ENCODE measurements at regions not wholly inside any gene's neighbourhood (a gene's known extent, or its start where the extent isn't known, plus 50 kb on each side); places are given as distances from the start of the nearest gene placed in this dataset.

DNA sequence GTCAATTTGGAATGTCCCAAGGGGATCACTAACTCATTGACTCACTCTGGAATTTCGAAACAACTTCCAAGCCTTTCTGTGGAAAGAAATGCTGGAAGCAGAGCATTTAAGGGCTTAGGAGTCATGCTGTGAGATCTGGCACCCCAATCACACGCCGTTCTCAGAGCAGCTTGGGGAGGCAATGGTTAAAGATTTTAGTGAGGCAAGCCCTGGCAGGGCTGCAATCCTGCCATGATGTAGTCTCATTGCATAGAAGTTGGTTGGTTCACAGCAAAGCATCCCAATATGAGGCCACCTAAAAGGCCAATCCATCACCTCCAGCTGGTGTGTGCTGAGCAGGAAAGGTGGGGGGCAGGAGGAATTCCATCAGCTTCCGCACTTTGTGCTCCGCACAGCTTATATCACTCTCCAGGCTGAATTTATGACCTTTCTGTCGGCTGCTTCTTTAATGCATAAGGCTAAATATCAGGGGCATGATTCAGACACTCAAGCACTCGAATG is 1043.9 kb upstream of the POU3F3 start:
- Histone ChIP-seq H3K27ac (no peak overlapping the region), H3K4me1 (no peaks in the 10 kb centered on the region), H3K9me3 (no peaks in the 10 kb centered on the region), H3K27me3 (no peaks in the 10 kb centered on the region), H3K4me3 (no peak overlapping the region), H3K36me3 (no peaks in the 10 kb centered on the region)
- DNase-seq (ENCODE audit: low spot score in 2 of 2), result no peak
- intact Hi-C loops (cut with DNase I; ENCODE audit: low total_unique reads), result no loop called here
- no peak for TF ChIP-seq POLR2AphosphoS5 (IDR thresholded peaks at IDR 0.05)

- Histone ChIP-seq H3K4me1 (no peaks in the 10 kb centered on the region), H3K27me3 (no peaks in the 10 kb centered on the region), H3K9me3 (no peaks in the 10 kb centered on the region), H3K4me3 (no peak overlapping the region), H3K27ac (no peak overlapping the region), H3K36me3 (no peaks in the 10 kb centered on the region)
- intact Hi-C loops (cut with DNase I; ENCODE audit: low total_unique reads), result no loop called here
- DNase-seq (ENCODE audit: low spot score in 2 of 2), result no peak
- TF ChIP-seq POLR2A (IDR thresholded peaks at IDR 0.05) (no peak), POLR2AphosphoS5 (IDR thresholded peaks at IDR 0.05) (no peak)
- TF ChIP-seq, protein P1, sequence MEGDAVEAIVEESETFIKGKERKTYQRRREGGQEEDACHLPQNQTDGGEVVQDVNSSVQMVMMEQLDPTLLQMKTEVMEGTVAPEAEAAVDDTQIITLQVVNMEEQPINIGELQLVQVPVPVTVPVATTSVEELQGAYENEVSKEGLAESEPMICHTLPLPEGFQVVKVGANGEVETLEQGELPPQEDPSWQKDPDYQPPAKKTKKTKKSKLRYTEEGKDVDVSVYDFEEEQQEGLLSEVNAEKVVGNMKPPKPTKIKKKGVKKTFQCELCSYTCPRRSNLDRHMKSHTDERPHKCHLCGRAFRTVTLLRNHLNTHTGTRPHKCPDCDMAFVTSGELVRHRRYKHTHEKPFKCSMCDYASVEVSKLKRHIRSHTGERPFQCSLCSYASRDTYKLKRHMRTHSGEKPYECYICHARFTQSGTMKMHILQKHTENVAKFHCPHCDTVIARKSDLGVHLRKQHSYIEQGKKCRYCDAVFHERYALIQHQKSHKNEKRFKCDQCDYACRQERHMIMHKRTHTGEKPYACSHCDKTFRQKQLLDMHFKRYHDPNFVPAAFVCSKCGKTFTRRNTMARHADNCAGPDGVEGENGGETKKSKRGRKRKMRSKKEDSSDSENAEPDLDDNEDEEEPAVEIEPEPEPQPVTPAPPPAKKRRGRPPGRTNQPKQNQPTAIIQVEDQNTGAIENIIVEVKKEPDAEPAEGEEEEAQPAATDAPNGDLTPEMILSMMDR (IDR thresholded peaks at IDR 0.05), result no peak
Observed at GRCh38 chr2:103810875-103811274, 1043.0 kb upstream of the POU3F3 start.

GRCh38 chr2:103814016-103814415 is 1039.9 kb upstream of the POU3F3 start:
- no peak for TF ChIP-seq POLR2A (IDR thresholded peaks at IDR 0.05)
- TF ChIP-seq, protein P1 (IDR thresholded peaks at IDR 0.05), result no peak
- TF ChIP-seq POLR2AphosphoS5 (IDR thresholded peaks at IDR 0.05), result no peak
- Histone ChIP-seq H3K4me1 (no peaks in the 10 kb centered on the region), H3K27me3 (no peaks in the 10 kb centered on the region), H3K27ac (no peak overlapping the region), H3K4me3 (no peak overlapping the region), H3K36me3 (no peaks in the 10 kb centered on the region), H3K9me3 (no peaks in the 10 kb centered on the region)
- intact Hi-C loops (cut with DNase I; ENCODE audit: low total_unique reads), result no loop called here
- DNase-seq (ENCODE audit: low spot score in 2 of 2), result no peak

- Histone ChIP-seq H3K4me3 (no peak overlapping the region), H3K9me3 (no peaks in the 10 kb centered on the region), H3K4me1 (no peaks in the 10 kb centered on the region), H3K36me3 (no peaks in the 10 kb centered on the region), H3K27ac (no peak overlapping the region), H3K27me3 (no peaks in the 10 kb centered on the region)
- no peak for DNase-seq (ENCODE audit: low spot score in 2 of 2)
- intact Hi-C loops (cut with DNase I; ENCODE audit: low total_unique reads), result no loop called here
- TF ChIP-seq, protein P1 (IDR thresholded peaks at IDR 0.05), result no peak
- TF ChIP-seq POLR2A (IDR thresholded peaks at IDR 0.05) (no peak), POLR2AphosphoS5 (IDR thresholded peaks at IDR 0.05) (no peak)
Observed at GRCh38 chr2:103815731-103816130, 1038.2 kb upstream of the POU3F3 start.

GRCh38 chr2:103817746-103818145 is 1036.2 kb upstream of the POU3F3 start:
- Histone ChIP-seq H3K4me1 (no peaks in the 10 kb centered on the region), H3K27me3 (no peaks in the 10 kb centered on the region), H3K9me3 (no peaks in the 10 kb centered on the region), H3K27ac (no peak overlapping the region), H3K4me3 (no peak overlapping the region), H3K36me3 (no peaks in the 10 kb centered on the region)
- no peak for DNase-seq (ENCODE audit: low spot score in 2 of 2)
- intact Hi-C loops (cut with DNase I; ENCODE audit: low total_unique reads), result no loop called here
- TF ChIP-seq, protein P1 (IDR thresholded peaks at IDR 0.05), result no peak
- no peak for TF ChIP-seq POLR2A (IDR thresholded peaks at IDR 0.05)
- no peak for TF ChIP-seq POLR2AphosphoS5 (IDR thresholded peaks at IDR 0.05)

DNA sequence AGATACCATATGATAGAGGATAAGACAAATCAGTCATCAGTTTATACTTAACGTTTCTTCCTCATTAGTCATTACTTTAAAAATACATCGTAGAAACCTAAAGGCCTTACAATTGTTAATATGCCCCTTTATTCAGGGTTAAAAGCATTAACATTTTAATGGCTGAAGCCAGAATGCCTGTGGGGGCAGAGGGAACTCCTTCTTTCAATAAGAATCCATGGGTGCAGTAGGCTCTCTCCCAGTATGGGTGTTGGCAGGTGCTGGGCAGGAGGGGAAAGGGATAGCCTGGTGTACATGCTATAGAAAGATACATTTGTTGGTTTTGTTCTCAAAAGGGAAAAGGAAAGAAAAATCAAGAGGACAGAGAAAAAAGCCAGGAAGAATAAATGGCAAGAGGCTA is 1035.7 kb upstream of the POU3F3 start:
- TF ChIP-seq POLR2AphosphoS5 (IDR thresholded peaks at IDR 0.05), result no peak
- TF ChIP-seq, protein P1 (IDR thresholded peaks at IDR 0.05), result no peak
- TF ChIP-seq POLR2A (IDR thresholded peaks at IDR 0.05), result no peak
- intact Hi-C loops (cut with DNase I; ENCODE audit: low total_unique reads), result no loop called here
- no peak for DNase-seq (ENCODE audit: low spot score in 2 of 2)
- H3K4me1 ChIP-seq, result no peaks in the 10 kb centered on the region
- H3K4me3 ChIP-seq, result no peak overlapping the region
- no peaks in the 10 kb centered on the region for H3K9me3 ChIP-seq
- H3K36me3 ChIP-seq, result no peaks in the 10 kb centered on the region
- H3K27me3 ChIP-seq, result no peaks in the 10 kb centered on the region
- H3K27ac ChIP-seq, result no peak overlapping the region
